ENCODE measurements at regions not wholly inside any gene's neighbourhood (a gene's known extent, or its start where the extent isn't known, plus 50 kb on each side); places are given as distances from the start of the nearest gene placed in this dataset.

- TF ChIP-seq RAD21 (conservative IDR thresholded peaks at IDR 0.05), result no peak
- TF ChIP-seq SMC3 (conservative IDR thresholded peaks at IDR 0.05; ENCODE audit: poor library complexity), result no peak
- TF ChIP-seq CTCF (IDR thresholded peaks at IDR 0.05; ENCODE audit: poor library complexity, severe bottlenecking), result no peak
- TF ChIP-seq REST (IDR thresholded peaks at IDR 0.05; ENCODE audit: borderline replicate concordance), result no peak
- no peak for TF ChIP-seq TAF1 (IDR thresholded peaks at IDR 0.05; ENCODE audit: low read depth)
- no peak for TF ChIP-seq EP300 (conservative IDR thresholded peaks at IDR 0.05; ENCODE audit: poor library complexity, severe bottlenecking)
- no peak for TF ChIP-seq POLR2AphosphoS5 (IDR thresholded peaks at IDR 0.05)
- TF ChIP-seq EZH2 (IDR thresholded peaks at IDR 0.05; ENCODE audit: borderline replicate concordance, insufficient read depth, low read length, poor library complexity, severe bottlenecking), result no peak
- TF ChIP-seq MXI1 (conservative IDR thresholded peaks at IDR 0.05; ENCODE audit: poor library complexity, severe bottlenecking), result no peak
Observed at GRCh38 chr11:127339376-127339775, 338.8 kb upstream of the KIRREL3 start.
